C4-2B (cell line): ENCODE measurements at regions not wholly inside any gene's neighbourhood (a gene's known extent, or its start where the extent isn't known, plus 50 kb on each side); places are given as distances from the start of the nearest gene placed in this dataset.

ENCODE experiments used
- H3K27ac ChIP-seq: fragments of 450-650 bp; 2 replicates; pipeline ENCODE4 v1.5.1; 2017
- CTCF ChIP-seq: fragments of 450-650 bp; conservative IDR thresholded peaks from 2 replicates; pipeline ENCODE4 v1.5.1; 2017; ENCODE audit warnings: mild to moderate bottlenecking
- ZFX ChIP-seq: fragments of 450-650 bp; IDR thresholded peaks from 2 replicates; pipeline ENCODE4 v1.6.1; 2017

GRCh38 chr1:217921126-217921904, 290.2 kb downstream of the SPATA17 start:
- no peak overlapping the region for H3K27ac ChIP-seq
- TF ChIP-seq CTCF = no peak
- TF ChIP-seq ZFX = no peak

GRCh38 chr1:217924924-217925323, 293.8 kb downstream of the SPATA17 start:
- TF ChIP-seq ZFX (no peak), CTCF (no peak)
- no peak overlapping the region for H3K27ac ChIP-seq

- no peak overlapping the region for H3K27ac ChIP-seq
Observed at GRCh38 chr1:217929213-217929885, 298.2 kb downstream of the SPATA17 start.

GRCh38 chr1:217943361-217943760, 312.2 kb downstream of the SPATA17 start:
- H3K27ac ChIP-seq = no peak overlapping the region
- TF ChIP-seq ZFX = no peak
- TF ChIP-seq CTCF = no peak

More at GRCh38 chr1:217929213-217929885, 298.2 kb downstream of the SPATA17 start:
- TF ChIP-seq CTCF = no peak
- no peak for TF ChIP-seq ZFX

- no peak overlapping the region for H3K27ac ChIP-seq
- no peak for TF ChIP-seq ZFX
- TF ChIP-seq CTCF = no peak
Observed at GRCh38 chr1:217944550-217944949, 313.4 kb downstream of the SPATA17 start.

- TF ChIP-seq ZFX (no peak), CTCF (no peak)
- H3K27ac ChIP-seq = no peak overlapping the region
Observed at GRCh38 chr1:217946511-217946910, 315.4 kb downstream of the SPATA17 start.

- H3K27ac ChIP-seq = no peak overlapping the region
- TF ChIP-seq ZFX = no peak
- TF ChIP-seq CTCF = no peak
Observed at GRCh38 chr1:217948741-217949140, 317.6 kb downstream of the SPATA17 start.
